ENCODE measurements at regions not wholly inside any gene's neighbourhood (a gene's known extent, or its start where the extent isn't known, plus 50 kb on each side); places are given as distances from the start of the nearest gene placed in this dataset.
"Not testable (repeated sequence)": the region's sequence is repeated elsewhere in the genome, so short reads cannot be mapped to it uniquely, and the experiment has no call there.

DNA sequence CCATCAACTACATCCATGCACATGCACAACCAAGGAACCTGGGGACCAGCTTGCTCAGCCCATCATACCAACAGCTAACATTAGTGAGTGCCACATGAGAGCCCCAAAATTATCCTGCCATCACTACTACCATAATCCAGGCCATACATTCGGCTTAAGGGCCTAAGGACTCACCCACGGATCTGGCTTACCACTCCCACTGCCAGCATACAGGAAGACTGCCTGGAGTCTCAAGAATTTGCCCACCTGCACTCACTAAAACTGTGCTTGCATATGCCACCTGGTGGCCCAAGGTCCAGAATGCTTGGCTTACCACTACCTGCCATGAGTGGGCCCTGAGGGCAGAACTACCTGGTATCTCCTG lies 1562.9 kb upstream of the PRR20A start:
- no peaks in the 10 kb centered on the region for H3K79me2 ChIP-seq (ENCODE audit: insufficient read depth, low read depth, low read length)
- no TSS peak for BruUV-seq (replicated peaks)
- H3K4me1 ChIP-seq (ENCODE audit: insufficient read depth, low read length, poor library complexity, severe bottlenecking) = no peaks in the 10 kb centered on the region
- no peak for DNase-seq (ENCODE audit: low spot score)
- H4K20me1 ChIP-seq (ENCODE audit: insufficient read depth, low read length) = no peaks in the 10 kb centered on the region
- intact Hi-C loops (cut with micrococcal nuclease; ENCODE audit: unreplicated experiment) = no loop called here
- TF ChIP-seq CTCF (conservative IDR thresholded peaks at IDR 0.05; ENCODE audit: low read length) = no peak
- TF ChIP-seq EZH2phosphoT487 (IDR thresholded peaks at IDR 0.05; ENCODE audit: borderline replicate concordance, low read depth, low read length) = no peak
- ChIA-PET CTCF (ENCODE audit: unreplicated experiment) (no interaction called here), POLR2A (no interaction called here)
- H3K9me3 ChIP-seq (ENCODE audit: low read length) = no peaks in the 10 kb centered on the region
- H3K27ac ChIP-seq (ENCODE audit: low read depth, low read length, poor library complexity, severe bottlenecking) = no peak overlapping the region
- no peak overlapping the region for H3K4me2 ChIP-seq (ENCODE audit: low read length)
- no peaks in the 10 kb centered on the region for H3K36me3 ChIP-seq (ENCODE audit: insufficient read depth, low read length)
- H3K9me2 ChIP-seq (ENCODE audit: insufficient read depth, low read length) = no peaks in the 10 kb centered on the region
- H2AFZ ChIP-seq (ENCODE audit: low read length) = no peak overlapping the region
- H3K4me3 ChIP-seq (ENCODE audit: low read depth, low read length, poor library complexity, severe bottlenecking) = no peak overlapping the region

- POLR2A ChIA-PET; H3K79me2 ChIP-seq (ENCODE audit: insufficient read depth, low read depth, low read length); CTCF ChIA-PET (ENCODE audit: unreplicated experiment); H3K4me2 ChIP-seq (ENCODE audit: low read length); H2AFZ ChIP-seq (ENCODE audit: low read length); H3K4me3 ChIP-seq (ENCODE audit: low read depth, low read length, poor library complexity, severe bottlenecking); BruUV-seq (replicated peaks); H3K36me3 ChIP-seq (ENCODE audit: insufficient read depth, low read length); H3K9me3 ChIP-seq (ENCODE audit: low read length); H3K9me2 ChIP-seq (ENCODE audit: insufficient read depth, low read length); H4K20me1 ChIP-seq (ENCODE audit: insufficient read depth, low read length); H3K27ac ChIP-seq (ENCODE audit: low read depth, low read length, poor library complexity, severe bottlenecking); H3K4me1 ChIP-seq (ENCODE audit: insufficient read depth, low read length, poor library complexity, severe bottlenecking); intact Hi-C loops (cut with micrococcal nuclease; ENCODE audit: unreplicated experiment); DNase-seq (ENCODE audit: low spot score): not testable (repeated sequence)
These were observed 1558.4 kb upstream of the PRR20A start for GRCh38 chr13:55582294-55582693.

- TF ChIP-seq CTCF (conservative IDR thresholded peaks at IDR 0.05; ENCODE audit: low read length) (no peak), EZH2phosphoT487 (IDR thresholded peaks at IDR 0.05; ENCODE audit: borderline replicate concordance, low read depth, low read length) (no peak)
- DNase-seq (ENCODE audit: low spot score) = no peak
- no peaks in the 10 kb centered on the region for H3K36me3 ChIP-seq (ENCODE audit: insufficient read depth, low read length)
- intact Hi-C loops (cut with micrococcal nuclease; ENCODE audit: unreplicated experiment) = no loop called here
- H3K9me3 ChIP-seq (ENCODE audit: low read length) = no peaks in the 10 kb centered on the region
- POLR2A ChIA-PET = interaction anchor here (0.7 kb wide), 1 partner anchor 17 kb away, joined by 5 read pairs; no protein-coding TSS in a partner anchor
- CTCF ChIA-PET (ENCODE audit: unreplicated experiment) = no interaction called here
- no peaks in the 10 kb centered on the region for H3K79me2 ChIP-seq (ENCODE audit: insufficient read depth, low read depth, low read length)
- no peak overlapping the region for H3K27ac ChIP-seq (ENCODE audit: low read depth, low read length, poor library complexity, severe bottlenecking)
- H4K20me1 ChIP-seq (ENCODE audit: insufficient read depth, low read length) = no peaks in the 10 kb centered on the region
- no peak overlapping the region for H3K4me3 ChIP-seq (ENCODE audit: low read depth, low read length, poor library complexity, severe bottlenecking)
- BruUV-seq (replicated peaks) = no TSS peak
- no peaks in the 10 kb centered on the region for H3K9me2 ChIP-seq (ENCODE audit: insufficient read depth, low read length)
- no peak overlapping the region for H3K4me2 ChIP-seq (ENCODE audit: low read length)
- no peaks in the 10 kb centered on the region for H3K4me1 ChIP-seq (ENCODE audit: insufficient read depth, low read length, poor library complexity, severe bottlenecking)
- H2AFZ ChIP-seq (ENCODE audit: low read length) = no peak overlapping the region
These were observed 1556.6 kb upstream of the PRR20A start for GRCh38 chr13:55583953-55584593.
